Brain microvascular endothelial cell (primary cell): ENCODE measurements at regions not wholly inside any gene's neighbourhood (a gene's known extent, or its start where the extent isn't known, plus 50 kb on each side); places are given as distances from the start of the nearest gene placed in this dataset.
"Not testable (repeated sequence)": the region's sequence is repeated elsewhere in the genome, so short reads cannot be mapped to it uniquely, and the experiment has no call there.

Experiments
- DNase-seq: peaks from one replicate; pipeline ENCODE4 v3.0.0-alpha.2; 2020
- H3K27ac ChIP-seq: fragments of 250-450 bp; sonication (Bioruptor Pico); 2 replicates; pipeline ENCODE4 v1.5.1; 2020; ENCODE audit warnings: mild to moderate bottlenecking, moderate library complexity
- H3K27me3 ChIP-seq: fragments of 250-450 bp; sonication (Bioruptor Pico); replicated peaks from 2 replicates; pipeline ENCODE4 v1.5.1; 2020; ENCODE audit warnings: mild to moderate bottlenecking
- H3K36me3 ChIP-seq: fragments of 250-450 bp; sonication (Bioruptor Pico); replicated peaks from 2 replicates; pipeline ENCODE4 v1.5.1; 2020; ENCODE audit warnings: mild to moderate bottlenecking
- H3K4me3 ChIP-seq: 2 replicates; pipeline ENCODE4 v1.5.1; 2011; ENCODE audit warnings: low read depth, mild to moderate bottlenecking, control low read depth, low read length, moderate library complexity
- CTCF ChIP-seq: IDR thresholded peaks from 2 replicates; pipeline ENCODE4 v1.5.1; 2011; ENCODE audit warnings: low read depth, mild to moderate bottlenecking, moderate library complexity, low read length, control low read depth, inconsistent platforms; ENCODE audit errors: missing control alignments
- in situ Hi-C: cut with HindIII; loops from 2 replicates; pipeline ENCODE4 v1.10.0; 2017; ENCODE audit warnings: low sequenced_read_pairs, low pct_ligation_motif_present

DNA sequence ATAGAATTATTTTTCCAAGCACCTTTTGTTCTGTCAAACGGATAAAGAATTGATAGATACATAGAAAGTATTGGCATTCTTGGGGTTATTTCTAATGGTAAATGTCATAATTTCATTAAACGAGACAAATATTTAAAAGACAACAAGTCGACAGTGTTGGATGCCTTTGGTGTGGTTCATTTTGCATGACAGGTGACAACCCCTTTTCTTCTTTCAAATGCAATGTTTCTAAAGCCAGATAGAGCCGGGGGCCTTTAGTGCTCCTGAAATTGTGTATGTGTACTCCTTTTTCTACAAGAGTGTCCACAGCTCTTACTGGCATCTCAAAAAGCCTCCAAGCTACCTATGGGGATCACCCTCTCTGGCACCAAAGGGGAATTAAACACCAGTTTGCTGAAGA, 350.8 kb upstream of the ID2 start:
- Histone ChIP-seq H3K4me3 (no peak overlapping the region), H3K27me3 (no peaks in the 10 kb centered on the region), H3K27ac (no peak overlapping the region), H3K36me3 (no peaks in the 10 kb centered on the region)
- no peak for DNase-seq
- in situ Hi-C loops, result no loop called here
- no peak for TF ChIP-seq CTCF

DNA sequence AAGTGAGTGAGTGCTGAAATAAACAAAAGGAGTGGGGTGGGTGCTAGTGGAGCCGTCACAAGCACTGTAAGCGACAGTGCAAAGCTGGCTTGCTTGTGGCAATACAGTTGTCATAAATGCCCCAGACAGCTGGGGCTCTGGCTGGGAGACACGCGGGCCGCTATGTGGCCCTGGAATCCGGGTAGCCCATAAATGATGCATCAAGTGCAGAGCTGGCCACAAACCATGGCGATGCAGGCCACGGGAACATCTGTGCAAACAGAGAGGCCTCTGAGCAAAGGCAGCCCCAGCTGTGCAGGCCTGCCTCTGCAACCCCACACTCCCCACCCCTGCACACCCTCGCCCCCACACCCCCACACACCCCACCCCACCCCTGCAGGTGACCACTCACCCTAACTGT, 349.2 kb upstream of the ID2 start:
- no peaks in the 10 kb centered on the region for H3K27me3 ChIP-seq
- DNase-seq, result no peak
- H3K36me3 ChIP-seq, result no peaks in the 10 kb centered on the region
- H3K27ac ChIP-seq, result no peak overlapping the region
- H3K4me3 ChIP-seq, result no peak overlapping the region
- no peak for TF ChIP-seq CTCF
- in situ Hi-C loops, result no loop called here

GRCh38 chr2:8333177-8333831, 348.6 kb upstream of the ID2 start:
- no peak overlapping the region for H3K4me3 ChIP-seq
- no peaks in the 10 kb centered on the region for H3K27me3 ChIP-seq
- no peaks in the 10 kb centered on the region for H3K36me3 ChIP-seq
- H3K27ac ChIP-seq, result no peak overlapping the region
- no peak for TF ChIP-seq CTCF
- in situ Hi-C loops, result no loop called here
- DNase-seq, result no peak

GRCh38 chr2:8333832-8334187, 348.0 kb upstream of the ID2 start:
- H3K36me3 ChIP-seq, H3K4me3 ChIP-seq, H3K27ac ChIP-seq, DNase-seq, in situ Hi-C loops, H3K27me3 ChIP-seq: not testable (repeated sequence)

- Histone ChIP-seq H3K36me3 (no peaks in the 10 kb centered on the region), H3K27ac (no peak overlapping the region), H3K4me3 (no peak overlapping the region), H3K27me3 (no peaks in the 10 kb centered on the region)
- in situ Hi-C loops, result no loop called here
- DNase-seq, result no peak
- no peak for TF ChIP-seq CTCF
Observed at GRCh38 chr2:8334866-8335325, 347.0 kb upstream of the ID2 start.

GRCh38 chr2:8335801-8336200, 346.1 kb upstream of the ID2 start:
- Histone ChIP-seq H3K4me3 (no peak overlapping the region), H3K27ac (no peak overlapping the region), H3K27me3 (no peaks in the 10 kb centered on the region), H3K36me3 (no peaks in the 10 kb centered on the region)
- TF ChIP-seq CTCF, result no peak
- in situ Hi-C loops, result no loop called here
- DNase-seq, result no peak
